Astrocyte (in vitro differentiated cells and primary cell): ENCODE measurements at regions not wholly inside any gene's neighbourhood (a gene's known extent, or its start where the extent isn't known, plus 50 kb on each side); places are given as distances from the start of the nearest gene placed in this dataset.

Experiments
- CTCF ChIP-seq: IDR thresholded peaks from 2 replicates; pipeline ENCODE4 v1.5.1; 2011; ENCODE audit warnings: low read depth, mild to moderate bottlenecking, inconsistent platforms, low read length, moderate library complexity; ENCODE audit not compliant: insufficient read depth
- EZH2 ChIP-seq: IDR thresholded peaks from 2 replicates; pipeline ENCODE4 v1.6.1; 2012; ENCODE audit warnings: mild to moderate bottlenecking, low read length, inconsistent platforms; ENCODE audit not compliant: insufficient read depth

- TF ChIP-seq CTCF (no peak), EZH2 (no peak)
Measured at GRCh38 chr12:58725400-58726105, 194.8 kb downstream of the LRIG3 start.
